ENCODE measurements at regions not wholly inside any gene's neighbourhood (a gene's known extent, or its start where the extent isn't known, plus 50 kb on each side); places are given as distances from the start of the nearest gene placed in this dataset.

DNA sequence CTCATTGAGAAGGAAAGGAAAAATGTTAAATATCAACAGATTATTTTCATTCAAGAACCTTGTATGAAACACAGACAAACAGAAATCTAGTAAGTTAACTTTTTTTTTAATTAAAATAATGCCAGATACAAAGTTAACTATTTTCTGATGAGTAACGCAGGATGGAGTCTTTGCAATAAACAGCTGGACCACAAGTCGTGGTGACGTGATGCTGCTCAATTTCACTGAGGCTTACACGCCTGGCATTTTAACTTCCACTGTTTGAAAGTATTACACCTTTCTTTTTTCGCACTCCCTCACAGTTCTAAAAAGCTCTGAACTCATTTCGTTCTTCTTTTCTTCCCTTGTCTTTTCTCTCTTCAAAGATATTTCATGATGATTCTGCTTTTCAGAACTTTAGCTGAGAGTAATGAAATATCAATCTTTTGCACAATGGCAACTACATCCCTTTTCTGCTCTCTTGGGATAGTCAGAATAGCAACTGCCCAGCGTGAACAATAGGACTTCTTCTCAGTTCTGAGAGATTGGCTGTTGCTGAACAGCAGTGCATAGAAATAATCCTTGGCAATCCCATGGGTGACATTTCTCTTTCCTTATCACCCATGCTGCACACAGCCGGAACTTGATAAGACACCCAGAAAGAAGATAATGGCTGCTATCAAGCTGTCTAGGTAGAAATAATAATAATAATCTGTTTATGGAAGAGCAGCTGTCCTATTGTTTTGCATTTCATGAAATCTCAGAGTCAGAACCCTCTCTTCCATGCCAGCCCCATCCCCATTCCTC is 160.5 kb downstream of the BTG1 start:
- TF ChIP-seq, protein P1, sequence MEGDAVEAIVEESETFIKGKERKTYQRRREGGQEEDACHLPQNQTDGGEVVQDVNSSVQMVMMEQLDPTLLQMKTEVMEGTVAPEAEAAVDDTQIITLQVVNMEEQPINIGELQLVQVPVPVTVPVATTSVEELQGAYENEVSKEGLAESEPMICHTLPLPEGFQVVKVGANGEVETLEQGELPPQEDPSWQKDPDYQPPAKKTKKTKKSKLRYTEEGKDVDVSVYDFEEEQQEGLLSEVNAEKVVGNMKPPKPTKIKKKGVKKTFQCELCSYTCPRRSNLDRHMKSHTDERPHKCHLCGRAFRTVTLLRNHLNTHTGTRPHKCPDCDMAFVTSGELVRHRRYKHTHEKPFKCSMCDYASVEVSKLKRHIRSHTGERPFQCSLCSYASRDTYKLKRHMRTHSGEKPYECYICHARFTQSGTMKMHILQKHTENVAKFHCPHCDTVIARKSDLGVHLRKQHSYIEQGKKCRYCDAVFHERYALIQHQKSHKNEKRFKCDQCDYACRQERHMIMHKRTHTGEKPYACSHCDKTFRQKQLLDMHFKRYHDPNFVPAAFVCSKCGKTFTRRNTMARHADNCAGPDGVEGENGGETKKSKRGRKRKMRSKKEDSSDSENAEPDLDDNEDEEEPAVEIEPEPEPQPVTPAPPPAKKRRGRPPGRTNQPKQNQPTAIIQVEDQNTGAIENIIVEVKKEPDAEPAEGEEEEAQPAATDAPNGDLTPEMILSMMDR (conservative IDR thresholded peaks at IDR 0.05): no peak
- TF ChIP-seq ZFX (IDR thresholded peaks at IDR 0.05): no peak
